H1 (cell line): ENCODE measurements at regions not wholly inside any gene's neighbourhood (a gene's known extent, or its start where the extent isn't known, plus 50 kb on each side); places are given as distances from the start of the nearest gene placed in this dataset.

Source experiments
- CTCF ChIA-PET: fragments of 300-600 bp; sonication (Branson Sonifier 250); formaldehyde crosslinking; loops from one replicate; lab custom pipeline; 2021; ENCODE audit not compliant: partially characterized antibody; lab: Charles Lee
- POLR2A ChIA-PET: fragments of 300-600 bp; sonication (Branson Sonifier 250); formaldehyde crosslinking; loops from one replicate; lab custom pipeline; 2021; ENCODE audit warnings: inconsistent platforms; ENCODE audit not compliant: partially characterized antibody; lab: Charles Lee
- DNase-seq, 2 experiments: peaks; one replicate each; pipeline versions ENCODE4 v3.0.0 to v3.0.0-alpha.2; 2010 to 2022; ENCODE audit warnings: low spot score in 2 of 2, low read depth in 1 of 2, mixed read lengths in 1 of 2
- FAIRE-seq: peaks from 2 replicates; lab custom pipeline; 2011; peaks lifted over from hg19 to GRCh38; lab: Jason Lieb, UNC
- H2AFZ ChIP-seq: 2 replicates; pipeline ENCODE4 v1.8.1; 2012; ENCODE audit warnings: low read length, inconsistent platforms
- H2AK5ac ChIP-seq: 2 replicates; pipeline ENCODE4 v1.6.1; 2013; ENCODE audit warnings: low read depth, low read length
- H2BK120ac ChIP-seq: replicated peaks from 2 replicates; pipeline ENCODE3; 2013; ENCODE audit warnings: low read depth, low read length, inconsistent platforms
- H2BK12ac ChIP-seq: 2 replicates; pipeline ENCODE4 v1.6.1; 2013; ENCODE audit warnings: low read depth, low read length
- H2BK15ac ChIP-seq: 2 replicates; pipeline ENCODE4 v1.6.1; 2013; ENCODE audit warnings: low read length
- H2BK20ac ChIP-seq: 2 replicates; pipeline ENCODE4 v1.6.1; 2013; ENCODE audit warnings: low read length
- H2BK5ac ChIP-seq: 2 replicates; pipeline ENCODE4 v1.6.1; 2013; ENCODE audit warnings: low read depth, low read length
- H3K14ac ChIP-seq: 2 replicates; pipeline ENCODE4 v1.6.1; 2013; ENCODE audit warnings: inconsistent platforms; ENCODE audit not compliant: insufficient read length
- H3K18ac ChIP-seq: 2 replicates; pipeline ENCODE4 v1.6.1; 2013; ENCODE audit warnings: low read length; ENCODE audit errors: extremely low read depth
- H3K23ac ChIP-seq: 2 replicates; pipeline ENCODE4 v1.6.1; 2013; ENCODE audit warnings: inconsistent platforms; ENCODE audit not compliant: insufficient read length
- H3K23me2 ChIP-seq: 2 replicates; pipeline ENCODE4 v1.6.1; 2013; ENCODE audit warnings: low read depth, low read length
- H3K27ac ChIP-seq: 2 replicates; pipeline ENCODE4 v1.6.1; 2011; ENCODE audit warnings: low read depth, low read length, inconsistent platforms
- H3K27me3 ChIP-seq, 4 experiments: replicated peaks in 1 of 4; 1 replicate in 1 of 4; 2 replicates in 3 of 4; pipeline versions ENCODE4 v1.6.1 to v1.8.1; 2011 to 2013; ENCODE audit warnings: low read length in 3 of 4, mild to moderate bottlenecking in 3 of 4, inconsistent platforms in 2 of 4, mixed read lengths in 2 of 4, moderate library complexity in 1 of 4; ENCODE audit not compliant: control insufficient read depth in 3 of 4, insufficient read depth in 3 of 4; ENCODE audit errors: extremely low read depth in 1 of 4
- H3K36me3 ChIP-seq, 4 experiments: 2 replicates each; pipeline versions ENCODE4 v1.6.1 to v1.8.1; 2011 to 2013; ENCODE audit warnings: mild to moderate bottlenecking in 4 of 4, low read length in 3 of 4, moderate library complexity in 2 of 4, control low read depth in 1 of 4, inconsistent platforms in 1 of 4; ENCODE audit not compliant: insufficient read depth in 4 of 4, control insufficient read depth in 2 of 4
- H3K4ac ChIP-seq: replicated peaks from 2 replicates; pipeline ENCODE3; 2013; ENCODE audit warnings: low read length, low read depth, mixed read lengths, inconsistent platforms; ENCODE audit not compliant: insufficient read length
- H3K4me1 ChIP-seq, 4 experiments: replicated peaks in 1 of 4; 1 replicate in 1 of 4; 2 replicates in 3 of 4; pipeline versions ENCODE4 v1.6.1 to v1.8.1; 2011 to 2013; ENCODE audit warnings: low read length in 3 of 4, inconsistent platforms in 2 of 4, mixed read lengths in 1 of 4; ENCODE audit not compliant: insufficient read depth in 4 of 4, control insufficient read depth in 3 of 4
- H3K4me2 ChIP-seq, 2 experiments: 2 replicates each; pipeline versions ENCODE4 v1.6.1 to v1.8.1; 2011 to 2013; ENCODE audit warnings: low read depth in 2 of 2, low read length in 2 of 2, control low read depth in 1 of 2, inconsistent platforms in 1 of 2, mild to moderate bottlenecking in 1 of 2; ENCODE audit not compliant: insufficient read depth in 1 of 2
- H3K4me3 ChIP-seq, 4 experiments: fragments of 200-600, 300-600 bp in 1 of 4; sonication (generic), shearing (Covaris generic), sonication (Bioruptor Twin) in 1 of 4; 2 replicates each; pipeline versions ENCODE4 v1.5.1 to v1.8.1; 2011 to 2016; ENCODE audit warnings: low read length in 4 of 4, low read depth in 3 of 4, control low read depth in 2 of 4, inconsistent platforms in 2 of 4, mild to moderate bottlenecking in 2 of 4, mixed read lengths in 1 of 4, moderate library complexity in 1 of 4; ENCODE audit not compliant: insufficient read depth in 2 of 4; ENCODE audit errors: extremely low read depth in 1 of 4
- H3K56ac ChIP-seq: replicated peaks from 2 replicates; pipeline ENCODE3; 2013; ENCODE audit warnings: low read depth, mild to moderate bottlenecking, mixed read lengths, low read length, inconsistent platforms; ENCODE audit not compliant: insufficient read length
- H3K79me1 ChIP-seq: 2 replicates; pipeline ENCODE4 v1.6.1; 2013; ENCODE audit warnings: low read depth, low read length, control low read depth
- H3K79me2 ChIP-seq, 2 experiments: 2 replicates each; pipeline versions ENCODE4 v1.6.1 to v1.8.1; 2012 to 2013; ENCODE audit warnings: low read length in 2 of 2, mild to moderate bottlenecking in 2 of 2, inconsistent platforms in 1 of 2; ENCODE audit not compliant: insufficient read depth in 2 of 2, control insufficient read depth in 1 of 2
- H3K9ac ChIP-seq, 4 experiments: replicated peaks in 1 of 4; 1 replicate in 1 of 4; 2 replicates in 3 of 4; pipeline versions ENCODE4 v1.6.1 to v1.8.1; 2011 to 2013; ENCODE audit warnings: low read depth in 3 of 4, low read length in 3 of 4, control low read depth in 2 of 4, mild to moderate bottlenecking in 2 of 4, moderate library complexity in 2 of 4, inconsistent platforms in 1 of 4; ENCODE audit errors: extremely low read depth in 1 of 4
- H3K9me3 ChIP-seq, 2 experiments: 2 replicates each; pipeline versions ENCODE4 v1.6.1 to v1.8.1; 2012 to 2013; ENCODE audit warnings: mild to moderate bottlenecking in 2 of 2, moderate library complexity in 2 of 2, control low read depth in 1 of 2, inconsistent platforms in 1 of 2, low read depth in 1 of 2, low read length in 1 of 2, mixed read lengths in 1 of 2; ENCODE audit not compliant: insufficient read depth in 2 of 2
- H4K20me1 ChIP-seq, 2 experiments: replicated peaks in 1 of 2; 2 replicates each; pipeline versions ENCODE3 to v1.8.1; 2011 to 2013; ENCODE audit warnings: inconsistent platforms in 2 of 2, low read length in 2 of 2, mild to moderate bottlenecking in 1 of 2; ENCODE audit not compliant: insufficient read depth in 2 of 2, control insufficient read depth in 1 of 2
- H4K5ac ChIP-seq: 2 replicates; pipeline ENCODE4 v1.6.1; 2013; ENCODE audit warnings: low read length, low read depth, mixed read lengths, inconsistent platforms; ENCODE audit not compliant: insufficient read length
- H4K8ac ChIP-seq: 2 replicates; pipeline ENCODE4 v1.8.0; 2013; ENCODE audit warnings: mild to moderate bottlenecking, moderate library complexity, low read length, inconsistent platforms; ENCODE audit not compliant: insufficient read depth; ENCODE audit errors: extremely low read depth
- H4K91ac ChIP-seq: replicated peaks from 2 replicates; pipeline ENCODE3; 2013; ENCODE audit warnings: low read length, mixed read lengths, inconsistent platforms; ENCODE audit not compliant: insufficient read length
- ASH2L ChIP-seq: fragments of 200-600, 300-600 bp; sonication (generic); IDR thresholded peaks from one replicate; pipeline ENCODE4 v1.7.1; 2017; ENCODE audit warnings: low read length
- BACH1 ChIP-seq: IDR thresholded peaks from 2 replicates; pipeline ENCODE4 v1.6.1; 2012; ENCODE audit warnings: low read length, improper control_type of control experiment
- BRCA1 ChIP-seq: IDR thresholded peaks from 2 replicates; pipeline ENCODE4 v1.6.1; 2012; ENCODE audit warnings: low read depth, low read length, improper control_type of control experiment
- CBX5 ChIP-seq: fragments of 300-800, 300-1000 bp; sonication (generic); IDR thresholded peaks from 2 replicates; pipeline ENCODE4 v1.7.1; 2016; ENCODE audit warnings: antibody characterized with exemption, low read length, low read depth
- CBX8 ChIP-seq: fragments of 300-800, 300-1000 bp; sonication (generic); IDR thresholded peaks from 2 replicates; pipeline ENCODE4 v1.7.1; 2016; ENCODE audit warnings: low read depth, low read length, borderline replicate concordance
- HDAC2 ChIP-seq, 2 experiments: fragments of 300-600 bp in 1 of 2; sonication (generic) in 1 of 2; IDR thresholded peaks; 2 replicates each; pipeline ENCODE4 v1.6.1; 2011 to 2012; ENCODE audit warnings: low read depth in 2 of 2, low read length in 2 of 2, mild to moderate bottlenecking in 2 of 2, moderate library complexity in 2 of 2, borderline replicate concordance in 1 of 2, inconsistent platforms in 1 of 2
- JUND ChIP-seq: IDR thresholded peaks from 2 replicates; pipeline ENCODE4 v1.6.1; 2011; ENCODE audit warnings: mild to moderate bottlenecking, improper control_type of control experiment, low read length
- RFX5 ChIP-seq: IDR thresholded peaks from 2 replicates; pipeline ENCODE4 v1.6.1; 2011; ENCODE audit warnings: low read depth, low read length, improper control_type of control experiment, borderline replicate concordance
- SIN3A ChIP-seq, 2 experiments: IDR thresholded peaks in 1 of 2; conservative IDR thresholded peaks in 1 of 2; 2 replicates each; pipeline ENCODE4 v1.6.1; 2011 to 2012; ENCODE audit warnings: low read length in 2 of 2, improper control_type of control experiment in 1 of 2, low read depth in 1 of 2, mild to moderate bottlenecking in 1 of 2
- SRF ChIP-seq: IDR thresholded peaks from 2 replicates; pipeline ENCODE4 v1.6.1; 2011; ENCODE audit warnings: mild to moderate bottlenecking, low read depth, low read length, moderate library complexity
- TAF1 ChIP-seq: IDR thresholded peaks from 2 replicates; pipeline ENCODE4 v1.6.1; 2011; ENCODE audit warnings: mild to moderate bottlenecking, low read depth, low read length
- WGBS, 2 experiments: shearing (Covaris generic) in 1 of 2; methylation state at CpG; one replicate each; pipeline versions ENCODE4 v1.1.6 to v1.1.7; 2013 to 2015; ENCODE audit warnings: low lambda C conversion rate in 2 of 2, mixed read lengths in 2 of 2, inconsistent platforms in 1 of 2, low coverage in 1 of 2, missing lambda C conversion rate in 1 of 2; ENCODE audit not compliant: insufficient replicate concordance in 2 of 2, insufficient coverage in 1 of 2, insufficient read length in 1 of 2; ENCODE audit errors: extremely low coverage in 1 of 2, missing lambda C conversion rate in 1 of 2; 5-methylcytosine and 5-hydroxymethylcytosine counted together
- TF ChIP-seq, protein P1 (sequence below): IDR thresholded peaks from 2 replicates; pipeline ENCODE4 v1.6.1; 2012; ENCODE audit warnings: low read length, inconsistent platforms

DNA sequence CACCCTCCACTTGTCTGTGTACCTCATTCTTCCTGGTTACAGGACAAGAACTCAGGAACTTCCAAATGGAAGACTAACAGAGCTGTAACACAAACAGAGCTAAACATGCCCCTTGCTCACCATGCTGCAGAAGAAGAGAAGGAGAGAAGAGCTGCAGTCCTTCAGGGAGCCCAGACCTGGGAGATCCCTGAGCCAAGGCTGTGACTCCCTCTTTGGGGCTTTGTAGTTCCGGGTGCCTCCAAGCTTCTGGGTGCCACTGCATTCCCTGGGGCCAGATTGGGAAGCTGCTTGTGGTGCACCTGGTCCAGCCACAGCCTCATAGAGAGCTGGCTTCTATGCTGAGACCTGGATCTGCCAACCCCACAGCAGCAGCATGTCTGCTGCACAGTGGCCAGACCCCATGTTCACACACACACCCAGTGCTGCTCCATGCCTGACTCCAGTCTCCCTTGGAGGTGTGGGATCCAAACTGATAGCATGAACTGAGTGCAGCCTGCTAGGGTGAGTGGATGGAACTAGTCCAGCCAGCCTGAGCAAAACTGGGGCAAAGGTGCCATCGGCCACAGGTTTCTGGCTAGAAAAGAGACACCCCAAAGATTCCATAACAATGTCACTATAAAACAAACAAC is 263.0 kb upstream of the NRIP1 start:
- H3K36me3 ChIP-seq, result no peaks in the 10 kb centered on the region
- H4K8ac ChIP-seq, result no peak overlapping the region
- H3K9me3 ChIP-seq, result no peaks in the 10 kb centered on the region
- no peak overlapping the region for H3K18ac ChIP-seq
- no peaks in the 10 kb centered on the region for H3K79me2 ChIP-seq
- FAIRE-seq (no peak), DNase-seq (no peak)
- no peaks in the 10 kb centered on the region for H3K79me1 ChIP-seq
- H3K4me3 ChIP-seq, result no peak overlapping the region
- no peak overlapping the region for H3K9ac ChIP-seq
- H3K4ac ChIP-seq, result no peak overlapping the region
- H2BK120ac ChIP-seq, result no peak overlapping the region
- no peak overlapping the region for H2BK20ac ChIP-seq
- no peak overlapping the region for H3K4me2 ChIP-seq
- WGBS, 2 experiments, result 92% methylated on average over 2 of the region's 2 CpGs; no CpG with 5 or more reads in 1 of the 2 experiments
- H3K4me1 ChIP-seq, result no peaks in the 10 kb centered on the region
- no peak overlapping the region for H3K56ac ChIP-seq
- H2BK5ac ChIP-seq, result no peak overlapping the region
- no peak overlapping the region for H3K23ac ChIP-seq
- no peak overlapping the region for H3K27ac ChIP-seq
- H4K91ac ChIP-seq, result no peak overlapping the region
- H3K14ac ChIP-seq, result no peak overlapping the region
- no peak overlapping the region for H2BK12ac ChIP-seq
- no peaks in the 10 kb centered on the region for H3K23me2 ChIP-seq
- TF ChIP-seq HDAC2 (IDR thresholded peaks at IDR 0.05; ENCODE audit: borderline replicate concordance in 1 of 2, low read depth in 2 of 2, low read length in 2 of 2) (no peak), BRCA1 (no peak), CBX5 (no peak), TAF1 (no peak), RFX5 (no peak), SRF (no peak), SIN3A (conservative IDR thresholded peaks at IDR 0.05 in 1 of 2, IDR thresholded peaks at IDR 0.05 in 1 of 2; ENCODE audit: low read depth in 1 of 2, low read length in 2 of 2) (no peak), CBX8 (no peak), JUND (no peak), ASH2L (no peak), BACH1 (no peak)
- TF ChIP-seq, protein P1, sequence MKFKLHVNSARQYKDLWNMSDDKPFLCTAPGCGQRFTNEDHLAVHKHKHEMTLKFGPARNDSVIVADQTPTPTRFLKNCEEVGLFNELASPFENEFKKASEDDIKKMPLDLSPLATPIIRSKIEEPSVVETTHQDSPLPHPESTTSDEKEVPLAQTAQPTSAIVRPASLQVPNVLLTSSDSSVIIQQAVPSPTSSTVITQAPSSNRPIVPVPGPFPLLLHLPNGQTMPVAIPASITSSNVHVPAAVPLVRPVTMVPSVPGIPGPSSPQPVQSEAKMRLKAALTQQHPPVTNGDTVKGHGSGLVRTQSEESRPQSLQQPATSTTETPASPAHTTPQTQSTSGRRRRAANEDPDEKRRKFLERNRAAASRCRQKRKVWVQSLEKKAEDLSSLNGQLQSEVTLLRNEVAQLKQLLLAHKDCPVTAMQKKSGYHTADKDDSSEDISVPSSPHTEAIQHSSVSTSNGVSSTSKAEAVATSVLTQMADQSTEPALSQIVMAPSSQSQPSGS, result no peak
- ChIA-PET CTCF (interaction anchor here (0.8 to 1.1 kb wide), 2 partner anchors 42 to 68 kb away, joined by 3 read pairs; no protein-coding TSS in a partner anchor), POLR2A (no interaction called here)
- no peak overlapping the region for H2AFZ ChIP-seq
- no peak overlapping the region for H2AK5ac ChIP-seq
- no peak overlapping the region for H2BK15ac ChIP-seq
- no peaks in the 10 kb centered on the region for H3K27me3 ChIP-seq
- H4K20me1 ChIP-seq, result no peaks in the 10 kb centered on the region
- H4K5ac ChIP-seq, result no peak overlapping the region
